Panc1 (cell line): ENCODE measurements at regions not wholly inside any gene's neighbourhood (a gene's known extent, or its start where the extent isn't known, plus 50 kb on each side); places are given as distances from the start of the nearest gene placed in this dataset.

Source experiments
- ATAC-seq: fragments of 200-7000 bp; cut with Tn5 transposase; 2 replicates; pipeline ENCODE4 v1.9.1; 2020; ENCODE audit warnings: mild to moderate bottlenecking, moderate library complexity
- BruUV-seq: library from RNA; stranded (reverse); fragments of 400-500 nt; replicated peaks from 2 replicates; lab custom pipeline; 2021; lab: Mats Ljungman, UMichigan
- CTCF ChIA-PET: fragments of 300-600 bp; sonication (Branson Sonifier 250); formaldehyde crosslinking; loops from one replicate; lab custom pipeline; 2022; ENCODE audit warnings: antibody characterized with exemption; lab: Charles Lee
- POLR2A ChIA-PET: fragments of 300-600 bp; sonication (Branson Sonifier 250); formaldehyde crosslinking; loops from one replicate; lab custom pipeline; 2022; ENCODE audit warnings: antibody characterized with exemption; lab: Charles Lee
- DNase-seq: peaks from one replicate; pipeline ENCODE4 v3.0.0-alpha.2; 2010; ENCODE audit warnings: low read depth, low spot score
- H3K27ac ChIP-seq: 2 replicates; pipeline ENCODE4 v1.5.1; 2011; ENCODE audit warnings: mild to moderate bottlenecking, low read length, inconsistent platforms
- H3K27me3 ChIP-seq: fragments of 200-500 bp; sonication (Bioruptor generic); 2 replicates; pipeline ENCODE4 v1.6.0; 2014; ENCODE audit warnings: low read length, inconsistent platforms; ENCODE audit not compliant: control insufficient read depth, insufficient read depth
- H3K36me3 ChIP-seq: fragments of 200-500 bp; sonication (Bioruptor generic); 2 replicates; pipeline ENCODE4 v1.5.1; 2014; ENCODE audit warnings: inconsistent platforms, mild to moderate bottlenecking, low read length, moderate library complexity; ENCODE audit not compliant: control insufficient read depth, insufficient read depth
- H3K4me1 ChIP-seq: 2 replicates; pipeline ENCODE4 v1.5.1; 2011; ENCODE audit warnings: inconsistent platforms, mild to moderate bottlenecking, low read length, moderate library complexity; ENCODE audit not compliant: control insufficient read depth, insufficient read depth
- H3K4me3 ChIP-seq, 2 experiments: 2 replicates each; pipeline ENCODE4 v1.5.1; 2011 to 2012; ENCODE audit warnings: low read depth in 2 of 2, low read length in 2 of 2, mild to moderate bottlenecking in 2 of 2, inconsistent platforms in 1 of 2, moderate library complexity in 1 of 2
- H3K9me3 ChIP-seq: fragments of 200-500 bp; sonication (Bioruptor generic); 2 replicates; pipeline ENCODE4 v1.5.1; 2014; ENCODE audit warnings: low read depth, mild to moderate bottlenecking, inconsistent platforms, low read length, moderate library complexity; ENCODE audit not compliant: control insufficient read depth, insufficient read depth
- POLR2AphosphoS5 ChIP-seq: IDR thresholded peaks from 2 replicates; pipeline ENCODE4 v1.6.1; 2012; ENCODE audit warnings: mild to moderate bottlenecking, low read depth, low read length, moderate library complexity
- SIN3A ChIP-seq: IDR thresholded peaks from 2 replicates; pipeline ENCODE4 v1.6.1; 2012; ENCODE audit warnings: low read depth, mild to moderate bottlenecking, low read length, moderate library complexity, borderline replicate concordance; ENCODE audit not compliant: insufficient read depth
- TCF7L2 ChIP-seq: IDR thresholded peaks from 2 replicates; pipeline ENCODE4 v1.6.1; 2011; ENCODE audit warnings: mild to moderate bottlenecking, low read depth, low read length, inconsistent platforms
- in situ Hi-C: cut with HindIII; loops from 2 replicates; pipeline ENCODE4 v1.10.0; 2016; ENCODE audit warnings: low sequenced_read_pairs, low pct_unique_long_range_greater_than_20kb
- intact Hi-C: fragments of 100-400 bp; cut with micrococcal nuclease; formaldehyde crosslinking; loops from one replicate; pipeline ENCODE4 v1.10.0; 2022; ENCODE audit not compliant: unreplicated experiment
- TF ChIP-seq, protein P1 (sequence below): fragments of 450-650 bp; IDR thresholded peaks from 2 replicates; pipeline ENCODE4 v1.5.1; 2017; ENCODE audit warnings: mild to moderate bottlenecking
- TF ChIP-seq, protein P2 (sequence below), 2 experiments: IDR thresholded peaks; 2 replicates each; pipeline ENCODE4 v1.6.1; 2011 to 2012; ENCODE audit warnings: low read depth in 2 of 2, control low read depth in 1 of 2, low read length in 1 of 2, mild to moderate bottlenecking in 1 of 2, moderate library complexity in 1 of 2; ENCODE audit not compliant: insufficient read depth in 1 of 2

GRCh38 chr2:3062476-3063260 lies 314.9 kb downstream of the EIPR1 start:
- in situ Hi-C loops = no loop called here
- TF ChIP-seq SIN3A (no peak), TCF7L2 (no peak), POLR2AphosphoS5 (no peak)
- TF ChIP-seq, protein P1, sequence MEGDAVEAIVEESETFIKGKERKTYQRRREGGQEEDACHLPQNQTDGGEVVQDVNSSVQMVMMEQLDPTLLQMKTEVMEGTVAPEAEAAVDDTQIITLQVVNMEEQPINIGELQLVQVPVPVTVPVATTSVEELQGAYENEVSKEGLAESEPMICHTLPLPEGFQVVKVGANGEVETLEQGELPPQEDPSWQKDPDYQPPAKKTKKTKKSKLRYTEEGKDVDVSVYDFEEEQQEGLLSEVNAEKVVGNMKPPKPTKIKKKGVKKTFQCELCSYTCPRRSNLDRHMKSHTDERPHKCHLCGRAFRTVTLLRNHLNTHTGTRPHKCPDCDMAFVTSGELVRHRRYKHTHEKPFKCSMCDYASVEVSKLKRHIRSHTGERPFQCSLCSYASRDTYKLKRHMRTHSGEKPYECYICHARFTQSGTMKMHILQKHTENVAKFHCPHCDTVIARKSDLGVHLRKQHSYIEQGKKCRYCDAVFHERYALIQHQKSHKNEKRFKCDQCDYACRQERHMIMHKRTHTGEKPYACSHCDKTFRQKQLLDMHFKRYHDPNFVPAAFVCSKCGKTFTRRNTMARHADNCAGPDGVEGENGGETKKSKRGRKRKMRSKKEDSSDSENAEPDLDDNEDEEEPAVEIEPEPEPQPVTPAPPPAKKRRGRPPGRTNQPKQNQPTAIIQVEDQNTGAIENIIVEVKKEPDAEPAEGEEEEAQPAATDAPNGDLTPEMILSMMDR = no peak
- TF ChIP-seq, protein P2, sequence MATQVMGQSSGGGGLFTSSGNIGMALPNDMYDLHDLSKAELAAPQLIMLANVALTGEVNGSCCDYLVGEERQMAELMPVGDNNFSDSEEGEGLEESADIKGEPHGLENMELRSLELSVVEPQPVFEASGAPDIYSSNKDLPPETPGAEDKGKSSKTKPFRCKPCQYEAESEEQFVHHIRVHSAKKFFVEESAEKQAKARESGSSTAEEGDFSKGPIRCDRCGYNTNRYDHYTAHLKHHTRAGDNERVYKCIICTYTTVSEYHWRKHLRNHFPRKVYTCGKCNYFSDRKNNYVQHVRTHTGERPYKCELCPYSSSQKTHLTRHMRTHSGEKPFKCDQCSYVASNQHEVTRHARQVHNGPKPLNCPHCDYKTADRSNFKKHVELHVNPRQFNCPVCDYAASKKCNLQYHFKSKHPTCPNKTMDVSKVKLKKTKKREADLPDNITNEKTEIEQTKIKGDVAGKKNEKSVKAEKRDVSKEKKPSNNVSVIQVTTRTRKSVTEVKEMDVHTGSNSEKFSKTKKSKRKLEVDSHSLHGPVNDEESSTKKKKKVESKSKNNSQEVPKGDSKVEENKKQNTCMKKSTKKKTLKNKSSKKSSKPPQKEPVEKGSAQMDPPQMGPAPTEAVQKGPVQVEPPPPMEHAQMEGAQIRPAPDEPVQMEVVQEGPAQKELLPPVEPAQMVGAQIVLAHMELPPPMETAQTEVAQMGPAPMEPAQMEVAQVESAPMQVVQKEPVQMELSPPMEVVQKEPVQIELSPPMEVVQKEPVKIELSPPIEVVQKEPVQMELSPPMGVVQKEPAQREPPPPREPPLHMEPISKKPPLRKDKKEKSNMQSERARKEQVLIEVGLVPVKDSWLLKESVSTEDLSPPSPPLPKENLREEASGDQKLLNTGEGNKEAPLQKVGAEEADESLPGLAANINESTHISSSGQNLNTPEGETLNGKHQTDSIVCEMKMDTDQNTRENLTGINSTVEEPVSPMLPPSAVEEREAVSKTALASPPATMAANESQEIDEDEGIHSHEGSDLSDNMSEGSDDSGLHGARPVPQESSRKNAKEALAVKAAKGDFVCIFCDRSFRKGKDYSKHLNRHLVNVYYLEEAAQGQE (IDR thresholded peaks at IDR 0.05; ENCODE audit: insufficient read depth in 1 of 2, low read depth in 2 of 2, low read length in 1 of 2) = no peak
- ATAC-seq (no peak), DNase-seq (no peak)
- peaks cover 13% of the 10 kb centered on the region for H3K27me3 ChIP-seq
- H3K36me3 ChIP-seq = no peaks in the 10 kb centered on the region
- H3K9me3 ChIP-seq = no peaks in the 10 kb centered on the region
- ChIA-PET POLR2A (no interaction called here), CTCF (no interaction called here)
- intact Hi-C loops = no loop called here
- no peaks in the 10 kb centered on the region for H3K4me1 ChIP-seq
- H3K4me3 ChIP-seq = no peak overlapping the region
- H3K27ac ChIP-seq = no peak overlapping the region
- no TSS peak for BruUV-seq

GRCh38 chr2:3060049-3060448 lies 317.6 kb downstream of the EIPR1 start:
- H3K4me1 ChIP-seq = no peaks in the 10 kb centered on the region
- no TSS peak for BruUV-seq
- in situ Hi-C loops = no loop called here
- POLR2A ChIA-PET = no interaction called here
- H3K27ac ChIP-seq = no peak overlapping the region
- ATAC-seq (peak; percentile 26; the same call in 1 of the 2 replicates), DNase-seq (no peak)
- H3K9me3 ChIP-seq = no peaks in the 10 kb centered on the region
- TF ChIP-seq TCF7L2 = no peak
- TF ChIP-seq POLR2AphosphoS5 = no peak
- TF ChIP-seq, protein P2 (IDR thresholded peaks at IDR 0.05; ENCODE audit: insufficient read depth in 1 of 2, low read depth in 2 of 2, low read length in 1 of 2) = no peak
- TF ChIP-seq, protein P1 = no peak
- no peak for TF ChIP-seq SIN3A
- H3K4me3 ChIP-seq = no peak overlapping the region
- H3K27me3 ChIP-seq = peaks cover 3% of the 10 kb centered on the region; the same call in 1 of the 2 replicates
- intact Hi-C loops = no loop called here
- CTCF ChIA-PET = no interaction called here
- no peaks in the 10 kb centered on the region for H3K36me3 ChIP-seq
